HG03135 (cell line): ENCODE measurements at regions not wholly inside any gene's neighbourhood (a gene's known extent, or its start where the extent isn't known, plus 50 kb on each side); places are given as distances from the start of the nearest gene placed in this dataset.
"Not testable (repeated sequence)": the region's sequence is repeated elsewhere in the genome, so short reads cannot be mapped to it uniquely, and the experiment has no call there.

ENCODE experiments used
- ATAC-seq: cut with Tn5 transposase; IDR thresholded peaks from one replicate; pipeline ENCODE4 v1.9.1; 2021; ENCODE audit warnings: mild to moderate bottlenecking, moderate library complexity; ENCODE audit not compliant: unreplicated experiment

GRCh38 chr5:120140501-120140900 lies 323.6 kb upstream of the PRR16 start:
- ATAC-seq, result no peak

- ATAC-seq, result no peak
Observed at GRCh38 chr5:120141076-120141475, 323.0 kb upstream of the PRR16 start.

GRCh38 chr5:120146787-120147186 lies 317.3 kb upstream of the PRR16 start:
- no peak for ATAC-seq

- ATAC-seq, result not testable (repeated sequence)
Observed at GRCh38 chr5:120147911-120148310, 316.2 kb upstream of the PRR16 start.

GRCh38 chr5:120150770-120151169 lies 313.3 kb upstream of the PRR16 start:
- no peak for ATAC-seq

- no peak for ATAC-seq
Observed at GRCh38 chr5:120151181-120151580, 312.9 kb upstream of the PRR16 start.

GRCh38 chr5:120151825-120152224 lies 312.3 kb upstream of the PRR16 start:
- no peak for ATAC-seq

GRCh38 chr5:120152472-120152871 lies 311.6 kb upstream of the PRR16 start:
- ATAC-seq, result no peak

- ATAC-seq, result no peak
Observed at GRCh38 chr5:120152931-120153330, 311.2 kb upstream of the PRR16 start.

GRCh38 chr5:120153551-120153950 lies 310.5 kb upstream of the PRR16 start:
- ATAC-seq, result no peak

- ATAC-seq, result no peak
Observed at GRCh38 chr5:120155873-120156272, 308.2 kb upstream of the PRR16 start.

- ATAC-seq, result no peak
Observed at GRCh38 chr5:120158211-120158610, 305.9 kb upstream of the PRR16 start.

GRCh38 chr5:120159155-120159554 lies 304.9 kb upstream of the PRR16 start:
- ATAC-seq, result no peak

GRCh38 chr5:120160124-120160895 lies 303.8 kb upstream of the PRR16 start:
- ATAC-seq, result no peak

- ATAC-seq, result no peak
Observed at GRCh38 chr5:120162321-120162720, 301.8 kb upstream of the PRR16 start.

- no peak for ATAC-seq
Observed at GRCh38 chr5:120164037-120164436, 300.1 kb upstream of the PRR16 start.

- no peak for ATAC-seq
Observed at GRCh38 chr5:120164986-120165385, 299.1 kb upstream of the PRR16 start.

GRCh38 chr5:120173125-120173524 lies 291.0 kb upstream of the PRR16 start:
- ATAC-seq, result no peak

GRCh38 chr5:120174089-120174488 lies 290.0 kb upstream of the PRR16 start:
- no peak for ATAC-seq

- ATAC-seq, result not testable (repeated sequence)
Observed at GRCh38 chr5:120181238-120181637, 282.9 kb upstream of the PRR16 start.

- not testable (repeated sequence) for ATAC-seq
Observed at GRCh38 chr5:120194650-120195049, 269.4 kb upstream of the PRR16 start.

- ATAC-seq, result no peak
Observed at GRCh38 chr5:120199559-120199958, 264.5 kb upstream of the PRR16 start.

GRCh38 chr5:120207129-120207528 lies 257.0 kb upstream of the PRR16 start:
- no peak for ATAC-seq
